ENCODE measurements at regions not wholly inside any gene's neighbourhood (a gene's known extent, or its start where the extent isn't known, plus 50 kb on each side); places are given as distances from the start of the nearest gene placed in this dataset.

- TF ChIP-seq CTCF (conservative IDR thresholded peaks at IDR 0.05; ENCODE audit: low read depth, low read length): no peak
- no peak for TF ChIP-seq EZH2phosphoT487 (IDR thresholded peaks at IDR 0.05; ENCODE audit: borderline replicate concordance, low read length)
- no peak for TF ChIP-seq EZH2 (IDR thresholded peaks at IDR 0.05; ENCODE audit: low read length, unreplicated experiment)
Observed at GRCh38 chr6:103870970-103871369, 988.7 kb downstream of the HACE1 start.

Data from PC-3 (cell line).